PFSK-1 (cell line): ENCODE measurements at regions not wholly inside any gene's neighbourhood (a gene's known extent, or its start where the extent isn't known, plus 50 kb on each side); places are given as distances from the start of the nearest gene placed in this dataset.

ENCODE experiments used
- FOXP2 ChIP-seq: optimal IDR thresholded peaks from 2 replicates; pipeline ENCODE3; 2011; ENCODE audit warnings: borderline replicate concordance, control low read depth, inconsistent platforms; ENCODE audit not compliant: insufficient read depth; ENCODE audit errors: extremely low read length, extremely low read depth
- POLR2AphosphoS5 ChIP-seq: IDR thresholded peaks from 2 replicates; pipeline ENCODE4 v1.6.1; 2012; ENCODE audit warnings: low read depth, mild to moderate bottlenecking, control low read depth, low read length, moderate library complexity
- SIN3A ChIP-seq: IDR thresholded peaks from 2 replicates; pipeline ENCODE4 v1.6.1; 2012; ENCODE audit warnings: mild to moderate bottlenecking, low read length, moderate library complexity, borderline replicate concordance; ENCODE audit not compliant: insufficient read depth
- TAF1 ChIP-seq: IDR thresholded peaks from 2 replicates; pipeline ENCODE4 v1.6.1; 2012; ENCODE audit warnings: low read length, control low read depth, borderline replicate concordance; ENCODE audit not compliant: insufficient read depth
- TF ChIP-seq, protein P1 (sequence below), 2 experiments: IDR thresholded peaks; 2 replicates each; pipeline versions ENCODE4 v1.6.1 to v1.8.0; 2011 to 2012; ENCODE audit warnings: low read depth in 2 of 2, low read length in 2 of 2, control low read depth in 1 of 2, inconsistent platforms in 1 of 2, mild to moderate bottlenecking in 1 of 2, moderate library complexity in 1 of 2; ENCODE audit not compliant: insufficient read depth in 1 of 2

DNA sequence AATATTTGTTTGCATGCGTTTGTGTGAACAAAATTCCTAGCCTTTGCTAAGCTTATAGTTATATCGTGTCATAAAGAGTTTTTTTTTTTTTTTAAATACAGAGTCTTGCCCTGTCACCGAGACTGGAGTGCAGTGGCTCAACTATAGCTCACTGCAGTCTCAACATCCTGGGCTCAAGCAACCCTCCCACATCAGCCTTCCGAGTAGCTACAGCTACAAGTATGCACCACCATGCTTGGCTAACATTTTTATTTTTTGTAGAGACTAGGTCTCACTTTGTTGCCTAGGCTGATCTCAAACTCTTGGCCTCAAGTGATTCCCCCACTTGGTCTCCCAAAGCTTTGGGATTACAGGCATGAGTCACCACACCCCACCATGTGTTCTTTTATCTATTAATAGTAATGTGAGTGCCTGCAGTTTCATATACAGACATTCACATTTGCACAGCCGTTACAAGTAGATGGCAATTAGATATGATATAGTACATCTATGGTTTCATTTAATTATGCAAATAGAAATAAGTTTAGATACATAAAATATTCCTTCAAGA is 848.6 kb downstream of the PDCD6IP start:
- TF ChIP-seq POLR2AphosphoS5 (no peak), SIN3A (no peak), TAF1 (no peak), FOXP2 (no peak)
- TF ChIP-seq, protein P1, sequence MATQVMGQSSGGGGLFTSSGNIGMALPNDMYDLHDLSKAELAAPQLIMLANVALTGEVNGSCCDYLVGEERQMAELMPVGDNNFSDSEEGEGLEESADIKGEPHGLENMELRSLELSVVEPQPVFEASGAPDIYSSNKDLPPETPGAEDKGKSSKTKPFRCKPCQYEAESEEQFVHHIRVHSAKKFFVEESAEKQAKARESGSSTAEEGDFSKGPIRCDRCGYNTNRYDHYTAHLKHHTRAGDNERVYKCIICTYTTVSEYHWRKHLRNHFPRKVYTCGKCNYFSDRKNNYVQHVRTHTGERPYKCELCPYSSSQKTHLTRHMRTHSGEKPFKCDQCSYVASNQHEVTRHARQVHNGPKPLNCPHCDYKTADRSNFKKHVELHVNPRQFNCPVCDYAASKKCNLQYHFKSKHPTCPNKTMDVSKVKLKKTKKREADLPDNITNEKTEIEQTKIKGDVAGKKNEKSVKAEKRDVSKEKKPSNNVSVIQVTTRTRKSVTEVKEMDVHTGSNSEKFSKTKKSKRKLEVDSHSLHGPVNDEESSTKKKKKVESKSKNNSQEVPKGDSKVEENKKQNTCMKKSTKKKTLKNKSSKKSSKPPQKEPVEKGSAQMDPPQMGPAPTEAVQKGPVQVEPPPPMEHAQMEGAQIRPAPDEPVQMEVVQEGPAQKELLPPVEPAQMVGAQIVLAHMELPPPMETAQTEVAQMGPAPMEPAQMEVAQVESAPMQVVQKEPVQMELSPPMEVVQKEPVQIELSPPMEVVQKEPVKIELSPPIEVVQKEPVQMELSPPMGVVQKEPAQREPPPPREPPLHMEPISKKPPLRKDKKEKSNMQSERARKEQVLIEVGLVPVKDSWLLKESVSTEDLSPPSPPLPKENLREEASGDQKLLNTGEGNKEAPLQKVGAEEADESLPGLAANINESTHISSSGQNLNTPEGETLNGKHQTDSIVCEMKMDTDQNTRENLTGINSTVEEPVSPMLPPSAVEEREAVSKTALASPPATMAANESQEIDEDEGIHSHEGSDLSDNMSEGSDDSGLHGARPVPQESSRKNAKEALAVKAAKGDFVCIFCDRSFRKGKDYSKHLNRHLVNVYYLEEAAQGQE (IDR thresholded peaks at IDR 0.05; ENCODE audit: insufficient read depth in 1 of 2, low read depth in 2 of 2, low read length in 2 of 2): no peak

DNA sequence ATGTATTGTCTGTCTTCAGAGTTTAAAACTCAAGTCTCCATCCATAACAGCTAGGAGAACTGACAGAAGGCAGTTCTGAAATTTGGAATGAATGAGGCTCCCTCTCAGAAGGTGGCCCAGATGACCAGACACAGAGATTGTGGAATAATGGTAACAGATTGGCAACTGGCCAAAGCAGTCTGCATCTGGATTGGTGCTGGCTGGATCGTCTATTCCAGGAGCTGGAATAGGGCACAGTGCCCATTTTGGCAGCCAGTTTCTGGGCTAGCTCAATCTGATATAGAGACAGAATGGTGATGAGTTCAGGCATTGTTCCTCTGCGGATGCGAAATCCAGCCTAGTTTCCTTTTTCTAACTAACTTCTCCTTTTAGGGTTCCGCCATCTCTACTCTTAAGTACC is 851.7 kb downstream of the PDCD6IP start:
- TF ChIP-seq POLR2AphosphoS5 (no peak), TAF1 (no peak), SIN3A (no peak), FOXP2 (no peak)
- TF ChIP-seq, protein P1 (IDR thresholded peaks at IDR 0.05; ENCODE audit: insufficient read depth in 1 of 2, low read depth in 2 of 2, low read length in 2 of 2): no peak

DNA sequence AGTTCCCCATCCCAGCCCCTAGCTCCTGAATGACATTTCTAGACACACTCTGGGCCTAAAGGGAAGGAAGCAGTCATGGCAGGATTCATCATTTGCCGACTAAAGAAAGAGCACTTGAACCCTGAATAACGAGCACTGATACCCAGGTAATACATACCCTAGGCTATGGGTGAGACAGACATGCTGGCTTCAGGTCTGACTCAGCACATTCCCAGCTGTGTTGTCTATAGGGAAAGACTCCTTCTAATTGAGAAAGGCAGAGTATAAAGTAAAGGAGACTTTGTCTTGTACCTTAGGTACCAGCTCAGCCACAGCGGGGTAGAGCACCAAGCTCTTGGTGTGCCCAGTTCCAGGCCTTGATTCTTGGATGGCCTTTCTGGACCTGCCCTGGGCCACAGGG is 870.5 kb downstream of the PDCD6IP start:
- TF ChIP-seq FOXP2 (no peak), POLR2AphosphoS5 (no peak), SIN3A (no peak), TAF1 (no peak)
- TF ChIP-seq, protein P1 (IDR thresholded peaks at IDR 0.05; ENCODE audit: insufficient read depth in 1 of 2, low read depth in 2 of 2, low read length in 2 of 2): no peak

DNA sequence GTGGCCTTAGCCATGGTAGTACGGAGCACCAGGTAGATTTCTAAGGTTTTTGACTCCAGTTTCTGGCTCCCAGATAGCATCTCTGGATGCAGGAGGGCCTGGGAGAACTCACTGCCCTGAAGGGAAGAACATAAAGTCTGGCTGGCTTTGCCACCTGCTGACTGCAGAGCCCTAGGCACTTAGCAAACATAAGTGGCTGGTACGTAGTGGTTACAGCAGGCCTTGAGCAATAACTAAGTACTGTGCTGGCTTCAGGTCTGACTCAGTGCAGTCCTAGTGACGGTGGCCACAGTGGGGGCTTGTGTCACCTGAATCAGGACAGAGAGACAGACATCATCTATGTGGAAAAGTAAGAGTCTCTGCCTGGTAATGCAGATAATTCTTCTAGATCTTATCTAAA is 871.1 kb downstream of the PDCD6IP start:
- TF ChIP-seq POLR2AphosphoS5: no peak
- no peak for TF ChIP-seq FOXP2
- no peak for TF ChIP-seq SIN3A
- TF ChIP-seq, protein P1 (IDR thresholded peaks at IDR 0.05; ENCODE audit: insufficient read depth in 1 of 2, low read depth in 2 of 2, low read length in 2 of 2): no peak
